Femur (tissue), 1 donor: ENCODE measurements at regions not wholly inside any gene's neighbourhood (a gene's known extent, or its start where the extent isn't known, plus 50 kb on each side); places are given as distances from the start of the nearest gene placed in this dataset.
"Not testable (repeated sequence)": the region's sequence is repeated elsewhere in the genome, so short reads cannot be mapped to it uniquely, and the experiment has no call there.

Experiments
- DNase-seq: peaks from one replicate; pipeline ENCODE4 v3.0.0-alpha.2; 2017

DNA sequence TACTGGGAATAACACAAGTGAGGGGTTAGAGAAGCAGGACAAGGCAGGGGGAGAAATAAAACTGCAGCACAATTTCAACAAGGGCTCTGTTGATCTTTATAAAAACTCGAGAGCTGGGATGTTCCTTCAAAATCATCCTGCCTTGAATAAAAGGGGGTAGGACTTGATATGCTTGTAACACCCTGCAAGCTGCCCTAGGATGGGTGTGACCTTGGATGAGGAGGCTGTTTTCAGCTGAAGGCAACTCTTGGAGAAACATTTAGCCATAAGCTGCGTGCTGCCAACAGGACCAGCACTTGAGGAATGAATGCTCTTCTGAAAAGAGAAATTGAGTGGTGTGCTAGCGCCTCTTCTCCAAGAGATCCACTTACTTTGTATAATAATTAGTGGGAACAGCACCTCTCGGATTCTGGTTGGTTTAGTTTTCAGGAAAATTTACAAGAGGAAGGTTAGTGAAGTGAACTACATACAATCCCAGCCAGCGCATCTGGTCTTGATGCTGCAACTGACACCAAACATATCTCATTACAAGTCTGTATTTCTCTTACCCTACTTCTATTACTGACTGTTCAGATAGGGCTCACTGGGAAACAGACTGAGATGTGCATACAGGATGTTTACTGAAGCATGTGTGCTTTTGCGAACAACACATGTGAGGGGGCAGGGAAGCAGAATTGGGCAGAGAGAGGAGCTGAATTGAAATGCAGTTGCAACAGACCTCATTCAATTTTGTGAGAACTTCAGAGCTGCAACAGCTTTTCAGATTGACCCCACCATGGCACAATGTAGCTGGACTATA is 643.0 kb upstream of the GOLIM4 start:
- no peak for DNase-seq

DNA sequence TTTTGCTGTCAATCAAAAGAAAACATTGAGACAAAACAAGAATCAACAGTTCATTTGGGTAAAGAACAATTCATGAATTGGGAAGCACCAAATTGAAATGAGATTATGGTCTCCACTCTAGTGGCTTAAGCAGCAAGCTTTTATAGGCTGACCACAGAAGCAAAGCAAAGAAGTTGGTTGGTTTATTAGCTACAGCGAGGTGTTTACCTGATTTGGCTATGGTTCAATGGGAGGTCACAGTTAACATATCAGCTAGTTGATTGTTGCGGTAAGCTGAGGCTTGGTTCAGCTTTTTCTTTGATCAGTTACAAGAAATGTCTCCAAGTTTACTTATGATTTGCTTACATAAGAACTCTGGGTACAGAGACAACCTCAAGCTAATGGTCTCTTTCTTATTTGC is 640.5 kb upstream of the GOLIM4 start:
- no peak for DNase-seq

DNA sequence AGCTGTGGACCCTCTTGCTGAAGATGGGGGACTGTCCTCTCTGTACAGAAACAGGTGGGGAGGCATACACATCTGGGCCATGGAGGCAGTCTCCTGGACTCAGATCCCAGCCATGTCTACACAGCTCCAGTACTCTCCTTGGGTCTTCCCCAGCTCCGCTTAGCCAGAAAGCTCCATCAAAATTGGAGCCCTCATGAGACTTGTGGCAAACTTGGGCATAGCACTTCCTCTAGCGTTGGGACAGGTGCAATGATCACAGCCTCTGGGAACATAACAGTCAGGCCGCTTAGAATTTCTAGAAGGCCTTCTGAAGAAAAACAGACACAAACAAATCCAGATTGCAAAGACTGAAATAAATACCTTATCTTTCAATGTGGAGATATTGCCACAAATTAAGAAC is 634.3 kb upstream of the GOLIM4 start:
- no peak for DNase-seq

DNA sequence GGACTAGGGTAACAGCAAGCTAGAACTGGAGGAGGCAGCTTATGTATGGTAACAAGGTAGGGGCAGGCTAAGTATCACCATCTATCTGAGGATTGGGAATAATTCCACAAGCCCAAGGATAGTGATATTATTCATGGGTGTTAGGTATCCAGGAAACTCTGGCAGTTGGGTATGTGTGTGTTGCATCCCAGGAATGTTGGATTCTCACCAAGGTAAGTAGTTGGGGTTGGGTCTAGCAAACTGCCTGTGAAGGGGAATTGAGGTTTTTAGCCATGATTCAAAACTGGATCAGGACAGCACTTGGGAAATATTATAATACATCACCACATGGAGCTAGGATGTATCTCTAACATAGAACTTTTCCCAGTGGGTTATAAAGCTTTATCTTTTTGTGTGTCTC is 626.4 kb upstream of the GOLIM4 start:
- no peak for DNase-seq

DNA sequence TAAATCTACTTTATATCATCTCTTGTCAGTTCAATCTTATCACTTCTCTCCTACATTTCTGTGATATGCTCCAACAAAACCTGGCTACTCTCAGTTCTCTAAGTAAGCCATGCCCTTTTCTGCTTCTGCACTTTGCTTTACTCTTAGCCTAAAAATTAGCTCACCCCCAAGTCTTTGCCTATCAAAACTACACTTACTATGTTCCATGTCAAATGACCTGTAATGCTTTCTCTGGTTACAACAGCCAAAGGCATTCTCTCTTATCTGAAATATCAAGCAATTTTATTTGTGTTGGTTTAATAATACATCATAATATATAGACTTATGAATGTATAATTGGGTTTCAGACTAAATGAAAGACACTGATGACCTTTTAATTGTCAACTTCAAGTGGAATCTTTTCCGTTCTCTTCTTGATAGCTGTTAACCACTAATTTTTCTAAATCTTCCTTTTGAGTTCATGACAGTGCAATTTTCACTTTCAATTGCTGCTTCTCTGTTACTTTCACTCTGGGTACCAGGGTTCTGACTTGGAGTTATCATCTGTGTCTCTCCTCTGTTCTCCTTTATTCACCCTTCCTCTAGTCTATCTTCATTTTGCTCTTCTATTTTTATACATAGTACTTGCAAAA is 619.0 kb upstream of the GOLIM4 start:
- no peak for DNase-seq

DNA sequence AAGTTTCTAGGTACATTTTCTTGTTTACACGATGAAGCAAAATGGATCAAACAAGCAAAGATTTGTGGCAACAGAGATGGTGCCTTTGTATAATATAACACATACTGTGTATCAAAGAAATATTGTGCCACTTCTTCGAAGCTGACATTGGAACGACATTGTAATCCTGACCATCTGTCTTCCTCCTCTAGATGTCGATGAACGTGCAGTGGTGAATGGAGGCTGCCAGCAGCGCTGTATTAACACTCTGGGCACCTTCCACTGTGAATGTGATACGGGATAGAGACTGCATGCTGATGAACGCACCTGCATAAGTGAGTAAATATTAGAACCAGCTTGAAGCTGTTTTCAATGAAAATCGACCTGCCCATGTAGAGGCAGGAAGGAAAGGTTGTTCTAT is 613.3 kb upstream of the GOLIM4 start:
- DNase-seq, result no peak

DNA sequence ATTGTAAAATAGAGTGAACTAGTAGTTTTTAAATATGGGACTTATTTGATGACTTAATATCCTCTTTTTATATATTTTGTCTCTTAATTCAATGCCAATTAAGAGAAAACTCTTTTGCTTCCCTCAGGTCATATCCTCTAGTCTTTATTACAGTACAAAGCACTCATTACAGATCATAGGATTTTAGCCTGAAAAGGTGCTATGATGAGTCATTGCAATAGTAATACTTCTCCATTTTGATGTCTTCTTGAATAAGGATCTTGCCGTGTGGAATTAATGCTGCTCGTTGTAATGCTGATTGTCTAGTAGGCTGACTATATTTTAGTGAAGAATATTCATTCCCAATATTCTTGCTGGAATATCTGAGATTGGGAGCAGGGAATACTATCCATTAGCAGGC is 612.2 kb upstream of the GOLIM4 start:
- no peak for DNase-seq

DNA sequence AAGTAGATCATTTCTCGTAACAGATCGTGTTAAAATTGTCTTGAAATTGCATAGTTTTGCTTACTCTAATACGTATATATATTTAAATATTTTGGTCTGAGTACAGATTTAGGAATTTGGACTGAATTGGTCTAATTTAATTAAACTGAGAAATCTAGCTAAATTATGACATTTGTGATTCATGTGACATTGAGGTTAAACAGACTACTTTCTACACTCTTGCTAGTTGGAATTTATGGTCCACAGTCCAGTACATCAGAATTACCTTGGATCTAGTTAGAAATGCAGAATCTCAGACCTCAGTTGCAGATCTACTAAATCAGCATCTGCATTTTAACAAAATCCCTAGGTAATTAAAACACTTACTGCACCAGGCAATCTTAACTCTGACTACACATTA is 609.7 kb upstream of the GOLIM4 start:
- no peak for DNase-seq

DNA sequence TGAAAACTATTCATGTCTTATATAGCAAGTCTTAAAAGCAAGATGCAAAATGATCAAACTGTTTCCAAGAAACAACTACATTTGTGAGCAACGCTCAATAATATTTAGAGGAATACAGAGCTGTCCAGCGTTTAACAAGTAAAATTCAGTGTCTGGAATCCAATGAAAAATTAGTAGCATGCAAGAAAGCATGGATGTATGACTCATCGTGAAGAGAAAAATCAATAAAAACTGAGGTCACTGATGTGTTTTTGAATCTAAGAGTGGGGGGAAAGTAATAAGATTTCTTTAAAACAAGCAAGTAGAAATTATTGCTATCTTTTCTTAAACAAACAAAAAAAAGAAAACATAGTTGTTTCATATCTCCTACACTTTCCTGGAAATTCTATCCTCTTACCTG is 600.3 kb upstream of the GOLIM4 start:
- no peak for DNase-seq

DNA sequence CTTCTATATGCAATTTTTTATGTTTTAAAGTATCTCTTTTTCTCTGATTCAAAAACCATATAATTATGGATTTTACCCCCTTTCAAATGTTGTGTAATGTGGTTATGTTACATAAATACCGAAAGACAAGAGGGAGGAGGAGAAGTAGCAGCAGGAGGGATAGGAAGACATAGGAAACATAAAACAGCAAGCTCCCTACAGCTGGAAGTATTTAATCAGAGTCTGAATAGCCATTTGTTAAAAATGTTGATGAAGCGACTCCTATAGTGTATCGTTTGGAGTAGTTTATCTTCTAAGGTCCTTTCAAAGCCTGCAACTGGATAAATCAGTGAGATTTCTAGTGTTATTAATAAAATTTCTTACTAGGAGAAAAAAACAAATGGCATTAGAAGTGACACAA is 598.1 kb upstream of the GOLIM4 start:
- no peak for DNase-seq

DNA sequence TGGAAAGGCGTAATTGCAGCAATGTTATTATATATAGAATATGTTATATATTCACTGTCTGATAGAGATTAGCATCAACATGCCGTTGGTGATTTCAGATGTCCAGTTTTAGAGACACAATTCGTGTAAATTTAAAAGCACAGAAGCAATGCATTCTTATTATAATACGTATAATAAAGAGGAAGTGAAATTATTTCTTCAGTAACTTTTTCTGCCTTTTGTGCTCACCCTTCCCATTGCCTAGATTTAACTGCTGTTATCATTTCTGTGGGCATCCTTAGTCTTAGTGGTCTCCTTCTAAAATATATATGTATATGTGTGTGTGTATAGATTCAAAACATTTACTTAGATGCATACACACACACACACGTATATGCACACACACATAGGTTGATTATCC is 592.5 kb upstream of the GOLIM4 start:
- DNase-seq, result no peak

DNA sequence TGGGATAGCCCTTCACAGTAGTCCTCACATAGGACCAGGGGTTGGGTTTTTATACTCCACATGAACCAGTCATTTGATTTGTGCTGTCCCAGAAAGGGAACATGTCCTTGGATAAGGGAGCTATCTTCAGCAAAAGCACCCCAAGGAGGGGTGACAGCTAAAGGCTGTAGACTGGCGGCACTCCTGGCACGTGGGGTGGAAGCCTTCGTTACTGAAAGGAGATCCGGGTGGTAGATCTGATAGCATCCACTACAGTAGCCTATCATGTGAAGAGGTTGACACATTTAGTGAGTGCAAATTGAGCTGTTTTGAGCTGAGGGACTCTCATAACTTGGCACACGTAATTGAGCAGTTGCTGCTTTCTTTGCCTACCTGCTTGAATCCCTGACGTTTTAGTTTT is 588.8 kb upstream of the GOLIM4 start:
- DNase-seq, result no peak

DNA sequence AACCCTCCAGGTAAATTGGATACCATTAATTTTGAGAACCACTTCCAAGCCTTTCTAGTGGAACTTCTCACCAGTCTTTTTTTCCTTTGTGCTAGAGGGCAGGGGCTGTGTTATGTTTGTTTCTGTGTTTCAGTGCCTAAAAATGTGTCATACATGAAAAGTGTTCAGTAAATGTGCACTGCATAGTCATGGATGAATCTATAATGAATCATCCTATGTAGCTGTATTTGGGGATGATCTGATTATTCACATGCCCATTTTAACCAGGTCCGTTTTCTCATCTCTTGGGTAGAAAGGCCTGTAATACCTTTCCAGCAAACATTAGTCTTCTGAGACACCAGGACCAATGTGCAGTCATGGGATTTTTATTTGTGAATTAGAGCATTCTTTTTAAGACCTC is 583.0 kb upstream of the GOLIM4 start:
- DNase-seq, result no peak

DNA sequence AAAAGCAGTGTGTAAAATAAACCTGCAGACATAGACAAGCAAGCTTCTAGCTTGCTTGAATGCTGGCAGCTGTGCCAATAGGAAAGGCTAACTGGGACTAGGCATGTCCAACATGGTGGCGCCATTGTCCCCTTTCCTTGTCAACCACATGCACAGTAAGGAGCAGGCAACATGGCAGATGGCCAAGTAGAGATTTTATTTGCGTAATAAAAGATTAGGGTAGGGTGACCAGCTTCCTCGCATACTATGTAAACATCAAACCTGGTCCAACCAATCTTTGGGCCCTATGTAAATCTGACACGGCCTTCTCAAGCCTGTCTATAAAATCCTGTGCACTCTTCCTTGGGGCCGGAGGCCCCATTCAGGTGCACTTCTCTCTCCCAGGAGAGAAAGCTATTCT is 575.4 kb upstream of the GOLIM4 start:
- no peak for DNase-seq

DNA sequence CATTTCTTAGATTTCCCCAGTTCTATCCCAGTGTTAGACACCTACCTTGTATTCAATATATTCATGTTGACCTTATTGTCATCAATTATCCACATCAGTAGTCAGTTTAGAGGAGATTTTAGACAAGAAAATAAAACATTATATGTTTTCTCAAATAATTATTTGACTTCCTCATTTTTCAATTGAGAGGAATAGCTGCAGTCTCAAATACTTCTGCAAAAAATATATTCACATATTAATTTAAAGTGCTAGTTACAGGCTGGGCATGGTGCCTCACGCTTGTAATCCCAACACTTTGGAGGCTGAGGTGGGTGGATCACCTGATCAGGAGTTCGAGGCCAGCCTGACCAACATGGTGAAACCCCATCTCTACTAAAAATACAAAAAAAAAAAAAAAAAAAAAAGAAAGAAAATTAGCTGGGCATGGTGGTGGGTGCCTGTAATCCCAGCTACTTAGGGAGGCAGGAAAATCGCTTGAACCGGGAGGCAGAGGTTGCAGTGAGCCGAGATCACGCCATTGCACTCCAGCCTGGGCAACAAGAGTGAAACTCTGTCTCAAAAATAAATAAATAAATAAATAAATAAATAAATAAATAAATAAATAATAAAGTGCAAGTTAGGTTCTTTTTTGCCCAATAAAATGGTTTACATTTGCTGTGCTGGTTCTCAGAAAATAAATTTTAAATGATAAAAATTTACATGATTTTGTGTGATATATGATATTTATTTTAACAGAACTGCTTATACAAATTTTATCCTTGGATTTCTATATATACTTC is 565.3 kb upstream of the GOLIM4 start:
- DNase-seq, result not testable (repeated sequence)

DNA sequence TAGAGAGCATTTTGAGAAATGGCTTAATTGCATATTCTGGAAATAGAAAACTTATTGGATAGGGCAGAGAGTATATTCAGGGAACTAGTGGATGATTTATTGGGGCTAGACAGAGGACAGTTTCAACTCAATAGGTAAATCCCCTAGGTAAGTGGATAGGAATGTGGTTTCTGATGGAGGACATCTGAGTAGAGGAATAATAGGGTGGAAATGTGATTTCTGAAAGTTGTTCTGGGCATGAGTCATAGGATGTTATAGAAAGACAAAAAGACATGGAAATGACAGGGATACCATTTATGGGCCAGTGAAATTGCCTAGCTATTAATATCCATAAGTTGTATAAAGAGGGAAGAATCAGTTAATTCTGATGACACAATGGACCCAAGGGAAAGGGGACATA is 563.3 kb upstream of the GOLIM4 start:
- no peak for DNase-seq

DNA sequence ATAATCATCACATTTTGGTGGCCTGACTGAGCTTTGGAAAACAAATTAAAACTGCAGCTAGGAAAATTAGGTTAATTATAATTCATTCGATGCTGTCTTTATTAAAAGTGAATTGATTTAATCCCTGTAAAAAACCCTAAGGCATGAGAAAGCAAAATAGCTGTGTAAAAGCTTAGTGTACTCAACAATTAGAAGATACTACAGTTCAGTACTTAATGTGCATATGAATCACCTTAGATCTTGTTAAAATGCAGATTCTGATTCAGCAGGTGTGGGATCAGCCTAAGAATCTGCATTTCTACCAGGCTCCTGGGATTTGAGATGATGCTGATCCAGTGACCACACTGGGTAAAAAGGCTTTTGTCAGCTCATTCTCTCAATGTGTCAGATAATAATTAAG is 559.9 kb upstream of the GOLIM4 start:
- DNase-seq, result no peak

DNA sequence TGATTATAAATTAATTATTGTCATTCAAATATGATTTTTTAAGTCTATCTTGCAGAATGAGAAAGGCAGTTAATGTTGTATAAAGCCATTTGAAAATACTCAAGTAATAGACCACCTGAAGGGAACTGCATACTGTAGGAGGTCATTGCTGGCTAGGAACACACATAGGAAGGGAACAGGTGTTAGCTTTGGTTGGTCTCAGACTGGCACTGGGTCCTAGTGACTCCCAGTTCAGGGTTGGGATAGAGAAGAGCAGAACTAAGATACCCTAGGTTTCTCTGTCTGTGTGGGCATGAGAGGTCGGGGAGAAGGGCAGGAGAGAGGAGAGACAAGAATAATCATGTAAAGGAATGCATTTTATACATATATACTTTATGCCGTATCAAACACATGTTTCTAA is 559.0 kb upstream of the GOLIM4 start:
- no peak for DNase-seq

DNA sequence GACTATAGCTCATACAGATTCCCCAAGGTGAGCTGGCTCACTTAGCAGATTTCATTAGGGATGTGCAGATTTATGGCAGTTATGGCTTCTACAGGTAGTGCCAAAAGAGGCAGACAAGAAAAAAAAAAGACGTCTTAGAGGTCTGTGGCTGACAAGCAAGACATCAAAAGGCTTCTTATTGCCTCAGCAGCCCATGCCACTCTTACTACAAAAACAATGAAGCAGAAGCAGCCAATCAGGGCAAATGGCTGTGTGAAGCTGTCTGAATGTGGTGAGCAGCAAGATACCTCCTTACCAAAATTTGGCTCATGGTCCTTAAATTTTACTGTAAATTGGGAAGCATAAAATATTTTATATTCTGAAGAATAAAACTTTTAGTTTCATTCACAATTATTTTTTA is 557.5 kb upstream of the GOLIM4 start:
- DNase-seq, result no peak

DNA sequence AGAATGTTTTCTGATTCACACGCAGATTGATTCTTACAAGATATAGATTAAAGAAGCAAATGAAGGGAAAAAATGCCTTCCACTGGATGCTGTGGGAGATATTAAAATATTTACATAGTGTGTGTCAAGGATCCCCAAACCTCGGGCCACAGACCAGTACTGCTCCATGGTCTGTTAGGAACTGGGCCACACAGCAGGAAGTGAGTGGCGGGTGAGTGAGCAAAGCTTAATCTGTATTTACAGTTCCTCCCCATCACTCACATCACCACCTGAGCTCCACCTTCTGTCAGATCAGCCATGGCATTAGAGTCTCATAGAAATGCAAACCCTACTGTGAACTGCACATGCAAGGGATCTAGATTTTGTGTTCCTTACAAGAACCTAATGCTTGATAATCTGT is 552.6 kb upstream of the GOLIM4 start:
- DNase-seq, result no peak

DNA sequence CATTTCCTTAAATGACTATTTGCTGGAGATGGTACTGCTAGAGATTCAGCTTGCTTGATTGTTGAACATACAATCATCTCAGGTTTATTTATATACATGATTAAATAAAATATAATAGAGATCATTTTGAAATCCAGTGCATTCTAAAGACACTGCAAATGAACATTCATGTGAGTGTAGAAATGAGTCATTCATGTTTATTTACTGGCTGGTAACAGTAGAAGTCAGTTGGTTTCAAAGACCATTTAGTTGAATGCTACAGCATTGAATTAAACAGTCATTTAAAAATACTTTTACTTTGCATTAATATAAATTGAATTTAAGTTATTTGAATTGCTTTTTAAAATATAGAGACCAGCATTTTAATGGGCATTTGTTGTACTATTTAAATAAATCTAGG is 551.9 kb upstream of the GOLIM4 start:
- DNase-seq, result no peak

DNA sequence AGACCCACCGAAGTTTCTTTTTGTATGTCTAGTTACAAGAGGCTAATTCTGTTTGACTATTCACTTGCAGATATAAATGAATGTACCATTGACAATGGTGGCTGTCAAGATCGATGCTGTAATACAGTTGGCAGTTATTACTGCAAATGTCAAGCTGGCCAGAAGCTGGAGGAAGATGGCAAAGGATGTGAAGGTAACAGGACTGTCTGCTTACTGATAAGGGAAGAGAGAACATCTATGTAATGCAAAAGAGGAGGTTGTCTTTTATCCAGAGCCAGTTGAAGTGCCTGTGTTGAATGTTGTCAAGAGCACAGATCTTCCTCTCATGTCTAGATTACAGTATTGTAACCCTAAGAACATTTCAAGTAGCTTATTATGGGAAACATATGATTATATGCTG is 549.5 kb upstream of the GOLIM4 start:
- no peak for DNase-seq

DNA sequence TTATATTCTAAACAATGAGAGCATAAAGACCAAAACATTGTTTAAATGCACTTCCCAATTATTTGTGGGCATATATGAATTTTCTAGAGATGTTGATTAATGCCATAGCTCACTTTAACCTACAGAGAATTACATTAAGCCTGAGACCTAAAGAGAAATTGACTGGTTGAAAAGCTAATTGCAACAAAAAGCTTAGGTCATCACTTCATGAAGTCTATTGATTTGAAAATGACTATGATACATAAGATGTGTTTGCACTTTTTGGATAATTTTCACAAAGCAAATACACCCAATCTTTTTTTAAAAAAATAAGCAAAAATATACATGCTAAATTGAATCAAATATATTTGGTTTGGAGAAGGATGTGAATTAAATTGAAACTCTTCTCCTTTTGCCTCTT is 532.8 kb upstream of the GOLIM4 start:
- no peak for DNase-seq

DNA sequence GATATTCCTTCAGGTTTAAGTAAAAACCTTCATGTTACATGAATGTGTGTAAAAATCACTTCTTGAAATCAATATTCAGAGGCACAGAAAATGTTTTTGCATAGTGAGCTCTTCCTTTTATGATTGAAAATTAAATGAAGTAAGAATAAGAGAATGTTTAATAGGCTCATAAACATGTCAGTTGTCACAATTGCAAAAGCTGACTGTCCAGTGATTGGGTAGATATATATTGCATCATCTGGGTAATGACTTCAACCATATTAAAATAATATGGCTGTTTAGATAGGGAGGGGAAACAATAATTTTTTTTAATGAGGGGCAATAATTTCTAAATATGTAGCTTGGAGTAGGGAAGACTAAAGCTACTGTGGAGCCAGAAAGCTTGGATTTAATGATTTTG is 529.8 kb upstream of the GOLIM4 start:
- no peak for DNase-seq
